ENCODE measurements at regions not wholly inside any gene's neighbourhood (a gene's known extent, or its start where the extent isn't known, plus 50 kb on each side); places are given as distances from the start of the nearest gene placed in this dataset.

DNA sequence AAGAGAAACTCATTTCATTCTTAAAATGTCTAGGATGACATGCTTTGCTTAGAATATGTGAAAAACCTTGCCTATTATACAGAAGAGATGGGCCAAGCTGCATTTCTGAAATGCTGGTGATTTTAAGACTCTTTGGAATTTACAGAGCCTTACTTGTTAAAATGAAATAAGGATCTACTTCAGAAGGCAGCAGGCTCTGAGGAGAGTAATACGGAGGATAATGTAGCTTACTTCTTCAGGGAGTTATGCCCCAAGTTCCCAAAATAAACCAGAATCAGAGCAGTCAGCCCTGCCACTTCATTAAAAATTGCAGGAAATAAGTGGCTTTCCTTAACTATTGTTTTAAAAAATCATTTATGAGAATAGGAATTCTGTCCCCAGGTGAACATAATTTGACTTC is 1000.3 kb upstream of the RAG2 start:
- H3K27ac ChIP-seq = no peak overlapping the region
- DNase-seq (ENCODE audit: low spot score) = no peak

DNA sequence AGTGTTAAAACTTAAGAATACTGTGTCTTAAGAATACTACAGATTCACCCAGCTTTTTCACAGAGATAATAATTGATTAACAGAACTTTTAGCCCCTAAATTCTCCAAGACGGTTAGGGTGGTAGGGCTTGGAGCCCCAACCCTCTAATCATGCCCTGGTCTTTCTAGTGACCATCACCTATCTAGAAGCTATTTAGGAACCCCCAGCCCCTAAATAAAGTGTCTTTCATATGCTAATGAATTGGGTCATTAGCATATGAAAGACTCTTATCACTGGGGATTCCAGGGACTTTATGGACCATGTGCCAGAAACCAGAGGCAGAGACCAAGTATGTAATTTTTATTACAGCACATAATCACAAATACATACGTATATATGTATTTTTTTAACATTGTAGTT is 999.7 kb upstream of the RAG2 start:
- TF ChIP-seq, protein P1, sequence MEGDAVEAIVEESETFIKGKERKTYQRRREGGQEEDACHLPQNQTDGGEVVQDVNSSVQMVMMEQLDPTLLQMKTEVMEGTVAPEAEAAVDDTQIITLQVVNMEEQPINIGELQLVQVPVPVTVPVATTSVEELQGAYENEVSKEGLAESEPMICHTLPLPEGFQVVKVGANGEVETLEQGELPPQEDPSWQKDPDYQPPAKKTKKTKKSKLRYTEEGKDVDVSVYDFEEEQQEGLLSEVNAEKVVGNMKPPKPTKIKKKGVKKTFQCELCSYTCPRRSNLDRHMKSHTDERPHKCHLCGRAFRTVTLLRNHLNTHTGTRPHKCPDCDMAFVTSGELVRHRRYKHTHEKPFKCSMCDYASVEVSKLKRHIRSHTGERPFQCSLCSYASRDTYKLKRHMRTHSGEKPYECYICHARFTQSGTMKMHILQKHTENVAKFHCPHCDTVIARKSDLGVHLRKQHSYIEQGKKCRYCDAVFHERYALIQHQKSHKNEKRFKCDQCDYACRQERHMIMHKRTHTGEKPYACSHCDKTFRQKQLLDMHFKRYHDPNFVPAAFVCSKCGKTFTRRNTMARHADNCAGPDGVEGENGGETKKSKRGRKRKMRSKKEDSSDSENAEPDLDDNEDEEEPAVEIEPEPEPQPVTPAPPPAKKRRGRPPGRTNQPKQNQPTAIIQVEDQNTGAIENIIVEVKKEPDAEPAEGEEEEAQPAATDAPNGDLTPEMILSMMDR (IDR thresholded peaks at IDR 0.05) = no peak
- no peak overlapping the region for H3K27ac ChIP-seq
- DNase-seq (ENCODE audit: low spot score) = no peak
- no peak overlapping the region for H3K4me3 ChIP-seq

More for the DNA sequence above, 1000.3 kb upstream of the RAG2 start:
- H3K4me3 ChIP-seq = no peak overlapping the region
- TF ChIP-seq, protein P1 (IDR thresholded peaks at IDR 0.05) = no peak

DNA sequence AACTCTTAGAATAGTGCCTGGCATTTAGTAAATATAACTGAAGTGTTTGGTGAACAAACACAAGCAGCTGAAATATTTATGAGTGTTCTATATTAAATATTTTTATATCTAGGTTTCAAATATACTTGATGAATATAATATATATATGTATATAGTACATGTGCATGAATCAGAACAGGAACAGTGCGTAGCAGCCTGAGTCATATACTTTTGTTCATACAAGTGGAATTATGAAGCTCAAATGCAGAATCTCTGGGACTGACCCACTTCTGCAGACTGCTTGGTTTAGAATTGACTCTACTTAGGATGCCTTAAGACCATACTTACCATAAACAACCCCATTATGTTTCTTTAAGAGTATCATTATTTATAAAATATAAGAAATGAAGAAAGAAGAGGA is 997.8 kb upstream of the RAG2 start:
- TF ChIP-seq, protein P1 (IDR thresholded peaks at IDR 0.05) = no peak
- Histone ChIP-seq H3K4me3 (no peak overlapping the region), H3K27ac (no peak overlapping the region)
- no peak for DNase-seq (ENCODE audit: low spot score)

DNA sequence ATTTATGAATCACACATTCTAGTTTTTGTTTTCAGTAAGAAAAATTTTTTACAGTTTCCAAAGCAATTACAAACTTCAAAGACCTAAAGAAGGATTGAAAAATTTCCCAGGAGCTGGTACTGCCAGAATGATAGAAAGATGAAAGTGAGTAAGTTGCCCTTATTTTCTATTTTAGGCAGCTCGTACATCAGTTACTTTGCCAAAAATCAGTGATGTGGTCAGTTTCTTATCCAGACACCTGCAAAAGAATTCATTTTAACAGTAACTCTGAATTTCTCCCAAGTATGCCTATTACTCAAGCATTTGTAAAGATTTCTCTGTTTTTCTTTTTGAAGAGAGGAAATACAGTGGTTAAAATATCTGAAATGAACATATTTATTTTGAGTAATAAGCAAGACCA is 976.3 kb upstream of the RAG2 start:
- no peak for DNase-seq (ENCODE audit: low spot score)
- Histone ChIP-seq H3K27ac (no peak overlapping the region), H3K4me3 (no peak overlapping the region)
- TF ChIP-seq, protein P1 (IDR thresholded peaks at IDR 0.05) = no peak

DNA sequence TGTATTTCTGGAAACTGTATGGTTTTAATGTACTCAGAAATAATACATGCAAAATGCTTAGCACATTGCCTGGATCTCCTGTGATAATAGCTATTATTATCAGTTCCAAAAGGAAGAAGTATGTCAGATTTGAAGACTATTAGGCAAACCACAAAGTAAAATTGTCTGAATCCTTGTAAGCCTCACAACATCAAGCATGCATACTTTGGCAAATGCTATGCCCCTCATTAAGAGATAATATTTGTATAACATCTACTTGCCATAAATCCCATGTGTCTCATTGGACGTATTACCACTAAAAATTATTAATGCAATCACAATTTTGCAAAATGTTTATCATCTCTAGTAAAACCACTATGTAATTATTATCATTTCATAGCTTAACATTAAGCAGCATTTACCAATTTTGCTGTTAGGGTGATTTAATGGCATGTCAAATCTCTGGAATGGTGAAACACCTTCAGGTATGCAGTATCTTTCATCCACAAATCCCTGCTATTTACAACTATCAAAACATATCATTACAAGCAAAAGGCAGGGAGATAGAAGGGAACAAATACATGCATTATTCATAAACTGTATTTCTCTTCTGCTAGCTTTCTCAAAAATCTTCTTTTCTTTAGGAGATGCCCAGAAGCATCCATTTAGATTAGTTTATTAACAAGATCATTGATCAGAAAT is 974.6 kb upstream of the RAG2 start:
- Histone ChIP-seq H3K27ac (no peak overlapping the region), H3K4me3 (no peak overlapping the region)
- no peak for DNase-seq (ENCODE audit: low spot score)
- TF ChIP-seq, protein P1 (IDR thresholded peaks at IDR 0.05) = no peak

DNA sequence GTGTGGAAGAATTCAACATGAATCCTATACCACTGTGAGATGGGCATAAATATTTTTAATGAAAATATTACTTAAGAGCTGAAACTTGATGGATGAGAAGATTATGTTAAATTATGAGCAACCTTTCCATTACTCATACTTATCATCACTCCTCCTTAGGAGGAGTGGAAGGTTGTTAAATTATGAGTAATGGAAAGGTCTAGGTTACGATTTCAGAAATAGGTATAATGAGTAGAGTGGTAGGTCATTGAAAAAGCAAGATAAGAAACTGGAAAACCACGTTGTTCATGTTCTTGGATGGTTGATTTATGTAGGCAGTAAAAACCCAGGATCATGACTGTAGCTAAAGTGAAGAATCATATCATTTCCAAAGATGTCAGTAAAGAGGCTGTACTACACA is 973.2 kb upstream of the RAG2 start:
- H3K27ac ChIP-seq = no peak overlapping the region
- TF ChIP-seq, protein P1 (IDR thresholded peaks at IDR 0.05) = no peak
- no peak for DNase-seq (ENCODE audit: low spot score)
- no peak overlapping the region for H3K4me3 ChIP-seq

DNA sequence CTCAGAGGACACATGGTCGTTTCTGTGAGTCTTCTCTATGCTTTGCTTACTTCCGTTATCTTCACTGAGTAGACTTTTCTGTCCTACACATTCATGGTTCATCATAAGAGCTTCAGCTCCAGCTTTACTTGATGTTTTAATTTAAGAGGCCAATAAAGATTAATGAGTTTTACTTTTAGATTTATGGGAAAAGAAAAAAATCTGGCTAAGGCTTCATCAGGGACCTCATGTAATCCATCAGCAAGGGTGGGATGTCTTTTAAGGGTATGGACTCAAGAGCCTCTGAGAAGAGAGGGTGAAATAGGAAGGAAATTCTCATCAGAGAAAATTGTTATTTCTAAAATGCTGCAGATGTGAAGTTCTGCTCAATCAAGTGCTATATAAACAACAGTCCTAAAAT is 963.0 kb upstream of the RAG2 start:
- Histone ChIP-seq H3K4me3 (no peak overlapping the region), H3K27ac (no peak overlapping the region)
- TF ChIP-seq, protein P1 (IDR thresholded peaks at IDR 0.05) = no peak
- no peak for DNase-seq (ENCODE audit: low spot score)

Measured in coronary artery (tissue), 2 donors.